ENCODE measurements at regions not wholly inside any gene's neighbourhood (a gene's known extent, or its start where the extent isn't known, plus 50 kb on each side); places are given as distances from the start of the nearest gene placed in this dataset.

- TF ChIP-seq, protein P1, sequence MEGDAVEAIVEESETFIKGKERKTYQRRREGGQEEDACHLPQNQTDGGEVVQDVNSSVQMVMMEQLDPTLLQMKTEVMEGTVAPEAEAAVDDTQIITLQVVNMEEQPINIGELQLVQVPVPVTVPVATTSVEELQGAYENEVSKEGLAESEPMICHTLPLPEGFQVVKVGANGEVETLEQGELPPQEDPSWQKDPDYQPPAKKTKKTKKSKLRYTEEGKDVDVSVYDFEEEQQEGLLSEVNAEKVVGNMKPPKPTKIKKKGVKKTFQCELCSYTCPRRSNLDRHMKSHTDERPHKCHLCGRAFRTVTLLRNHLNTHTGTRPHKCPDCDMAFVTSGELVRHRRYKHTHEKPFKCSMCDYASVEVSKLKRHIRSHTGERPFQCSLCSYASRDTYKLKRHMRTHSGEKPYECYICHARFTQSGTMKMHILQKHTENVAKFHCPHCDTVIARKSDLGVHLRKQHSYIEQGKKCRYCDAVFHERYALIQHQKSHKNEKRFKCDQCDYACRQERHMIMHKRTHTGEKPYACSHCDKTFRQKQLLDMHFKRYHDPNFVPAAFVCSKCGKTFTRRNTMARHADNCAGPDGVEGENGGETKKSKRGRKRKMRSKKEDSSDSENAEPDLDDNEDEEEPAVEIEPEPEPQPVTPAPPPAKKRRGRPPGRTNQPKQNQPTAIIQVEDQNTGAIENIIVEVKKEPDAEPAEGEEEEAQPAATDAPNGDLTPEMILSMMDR (IDR thresholded peaks at IDR 0.05): no peak
- no peak for TF ChIP-seq POLR2A (IDR thresholded peaks at IDR 0.05)
These were observed 334.2 kb upstream of the CDH8 start for GRCh38 chr16:62370445-62370844.

Measured in transverse colon (tissue), 3 donors.